Mesothelial cell of epicardium (in vitro differentiated cells): ENCODE measurements at regions not wholly inside any gene's neighbourhood (a gene's known extent, or its start where the extent isn't known, plus 50 kb on each side); places are given as distances from the start of the nearest gene placed in this dataset.

ENCODE experiments used
- DNase-seq, 2 experiments: peaks; one replicate each; pipeline ENCODE4 v3.0.0; 2021; ENCODE audit warnings: low spot score in 2 of 2; ENCODE audit not compliant: unreplicated experiment in 2 of 2
- H3K27ac Mint-ChIP-seq: 2 replicates; pipeline ENCODE4 v1.8.0; 2021; ENCODE audit warnings: mixed read lengths
- H3K27me3 Mint-ChIP-seq: 2 replicates; pipeline ENCODE4 v1.8.0; 2021; ENCODE audit warnings: low read depth, mixed read lengths
- H3K36me3 Mint-ChIP-seq: 2 replicates; pipeline ENCODE4 v1.8.0; 2021; ENCODE audit warnings: mixed read lengths
- H3K4me1 Mint-ChIP-seq: 2 replicates; pipeline ENCODE4 v1.8.0; 2021; ENCODE audit warnings: mixed read lengths
- H3K4me3 Mint-ChIP-seq: 2 replicates; pipeline ENCODE4 v1.8.0; 2021; ENCODE audit warnings: mild to moderate bottlenecking, moderate library complexity, mixed read lengths
- H3K9me3 Mint-ChIP-seq: 2 replicates; pipeline ENCODE4 v1.8.0; 2021; ENCODE audit warnings: mixed read lengths
- CTCF ChIP-seq: fragments of 200-600 bp; sonication (generic); IDR thresholded peaks from one replicate; pipeline ENCODE4 v1.5.0; 2021; ENCODE audit warnings: antibody characterized with exemption; ENCODE audit not compliant: unreplicated experiment

DNA sequence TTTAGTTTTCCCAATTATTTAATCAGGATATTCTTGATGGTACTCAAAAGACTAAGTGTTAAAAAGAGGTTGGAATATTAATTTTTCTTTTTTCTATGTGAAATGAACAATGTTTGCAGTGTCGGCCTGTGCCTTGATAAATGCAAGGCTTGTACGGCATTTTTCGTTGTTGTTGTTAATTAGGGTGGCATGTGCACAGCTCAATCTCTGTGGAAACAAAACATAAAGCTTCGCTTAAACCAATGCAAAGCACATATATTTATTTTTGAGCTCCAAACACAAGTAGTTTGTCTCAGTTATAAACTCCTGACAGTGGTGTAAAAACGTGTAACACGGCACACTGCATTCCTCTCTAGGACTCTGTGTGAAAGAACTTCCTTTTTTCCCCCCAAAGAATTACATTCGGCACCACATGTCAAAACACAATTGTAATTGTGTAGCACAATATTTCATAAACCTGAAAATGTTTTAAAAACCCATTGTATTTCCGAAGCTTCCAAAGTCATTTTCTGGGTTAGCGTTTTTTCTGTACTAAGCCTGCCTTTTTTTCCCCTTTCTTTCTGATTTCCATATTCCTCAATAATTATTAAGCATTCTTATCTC, 498.0 kb downstream of the VRK1 start:
- Mint-ChIP-seq H3K9me3 (no peaks in the 10 kb centered on the region), H3K27ac (no peak overlapping the region), H3K36me3 (no peaks in the 10 kb centered on the region), H3K27me3 (peaks cover 46% of the 10 kb centered on the region), H3K4me1 (peaks cover 21% of the 10 kb centered on the region), H3K4me3 (no peak overlapping the region)
- no peak for DNase-seq
- no peak for TF ChIP-seq CTCF

- H3K27me3 Mint-ChIP-seq, result peaks cover 48% of the 10 kb centered on the region
- H3K9me3 Mint-ChIP-seq, result no peaks in the 10 kb centered on the region
- H3K4me1 Mint-ChIP-seq, result peaks cover 21% of the 10 kb centered on the region
- no peak overlapping the region for H3K27ac Mint-ChIP-seq
- H3K36me3 Mint-ChIP-seq, result no peaks in the 10 kb centered on the region
- DNase-seq, result no peak
- no peak for TF ChIP-seq CTCF
- H3K4me3 Mint-ChIP-seq, result no peak overlapping the region
These were observed 499.0 kb downstream of the VRK1 start for GRCh38 chr14:97296176-97296575.

GRCh38 chr14:97297100-97297499, 499.9 kb downstream of the VRK1 start:
- Mint-ChIP-seq H3K9me3 (no peaks in the 10 kb centered on the region), H3K36me3 (no peaks in the 10 kb centered on the region), H3K27ac (no peak overlapping the region), H3K4me1 (peaks cover 21% of the 10 kb centered on the region), H3K4me3 (no peak overlapping the region), H3K27me3 (peaks cover 43% of the 10 kb centered on the region)
- TF ChIP-seq CTCF, result no peak
- no peak for DNase-seq

DNA sequence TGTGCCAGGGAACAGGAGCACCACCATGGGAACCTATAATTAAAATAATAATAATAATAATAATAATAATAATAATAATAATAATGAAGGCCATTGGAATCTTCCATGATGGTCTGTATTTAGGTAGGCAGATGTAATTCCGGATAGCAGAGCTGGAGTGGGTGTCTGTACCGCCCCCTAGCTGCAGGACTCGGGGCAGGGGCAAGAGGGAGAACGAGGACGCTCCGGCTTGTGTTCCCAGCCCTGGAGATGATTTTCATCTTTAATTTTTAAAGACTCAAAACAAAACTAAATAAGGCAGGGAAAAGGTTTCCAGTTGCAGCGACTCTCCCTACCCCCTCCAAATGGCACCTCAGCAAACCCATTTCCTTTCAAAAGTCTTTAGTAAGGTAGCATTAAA, 501.1 kb downstream of the VRK1 start:
- H3K4me1 Mint-ChIP-seq, result peaks cover 20% of the 10 kb centered on the region
- H3K27me3 Mint-ChIP-seq, result peaks cover 36% of the 10 kb centered on the region
- H3K9me3 Mint-ChIP-seq, result no peaks in the 10 kb centered on the region
- no peak for DNase-seq
- TF ChIP-seq CTCF, result no peak
- H3K4me3 Mint-ChIP-seq, result no peak overlapping the region
- no peaks in the 10 kb centered on the region for H3K36me3 Mint-ChIP-seq
- no peak overlapping the region for H3K27ac Mint-ChIP-seq

DNA sequence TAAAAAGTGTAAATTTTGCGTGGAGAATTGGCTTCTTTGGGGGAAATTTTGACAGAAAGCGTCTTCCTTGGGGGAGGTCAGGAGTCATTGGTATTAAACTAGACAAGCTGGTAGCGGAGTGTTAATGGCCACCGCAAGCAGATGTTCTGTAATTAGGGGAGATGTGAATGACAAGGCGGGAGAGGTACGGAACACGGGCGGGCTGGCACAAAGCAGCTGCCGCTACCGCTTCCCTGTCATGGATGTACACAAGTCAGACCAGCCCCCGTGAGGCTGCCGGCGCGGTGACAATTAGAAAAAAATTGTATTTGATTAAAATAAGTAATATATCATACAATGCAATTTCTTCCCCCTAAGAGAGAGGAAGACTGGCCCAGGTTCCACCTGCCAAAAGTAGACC, 501.6 kb downstream of the VRK1 start:
- H3K27me3 Mint-ChIP-seq, result peaks cover 33% of the 10 kb centered on the region
- no peak overlapping the region for H3K4me3 Mint-ChIP-seq

More for the DNA sequence above, 501.6 kb downstream of the VRK1 start:
- no peaks in the 10 kb centered on the region for H3K9me3 Mint-ChIP-seq
- DNase-seq, result no peak
- H3K27ac Mint-ChIP-seq, result no peak overlapping the region
- no peak for TF ChIP-seq CTCF
- peaks cover 16% of the 10 kb centered on the region for H3K4me1 Mint-ChIP-seq
- no peaks in the 10 kb centered on the region for H3K36me3 Mint-ChIP-seq
